K562 (cell line): ENCODE measurements at regions not wholly inside any gene's neighbourhood (a gene's known extent, or its start where the extent isn't known, plus 50 kb on each side); places are given as distances from the start of the nearest gene placed in this dataset.

Source experiments
- ATAC-seq: fragments of 200-7000 bp; cut with Tn5 transposase; 3 replicates; pipeline ENCODE4 v1.9.1; 2020; ENCODE audit warnings: moderate library complexity
- BruUV-seq: library from RNA; stranded (reverse); fragments of 400-500 nt; replicated peaks from 2 replicates; lab custom pipeline; 2021; lab: Mats Ljungman, UMichigan
- CTCF ChIA-PET: fragments of 300-600 bp; formaldehyde crosslinking; extraction: SDS; loops from one replicate; lab custom pipeline; 2021; ENCODE audit warnings: low intra/inter-chr PET ratio; lab: Yijun Ruan, JAX
- POLR2A ChIA-PET: fragments of 300-600, 350-650 bp; sonication (Branson Sonifier 250); formaldehyde crosslinking; extraction: SDS; loops from one replicate; lab custom pipeline; 2021; ENCODE audit warnings: antibody characterized with exemption, inconsistent platforms; lab: Yijun Ruan, JAX
- DNase-seq, 4 experiments: peaks; one replicate each; pipeline versions ENCODE4 v3.0.0 to v3.0.0-alpha.2; 2011 to 2018; ENCODE audit warnings: low spot score in 3 of 4, mixed read lengths in 3 of 4; ENCODE audit errors: extremely low read depth in 1 of 4
- FAIRE-seq: peaks from 2 replicates; lab custom pipeline; 2011; peaks lifted over from hg19 to GRCh38; lab: Jason Lieb, UNC
- H2AFZ ChIP-seq: 2 replicates; pipeline ENCODE4 v1.6.0; 2011; ENCODE audit warnings: low read depth, low read length, control low read depth, inconsistent platforms
- H3K27ac ChIP-seq: fragments of 200-600 bp; 3 replicates; pipeline ENCODE4 v1.8.0; 2011; ENCODE audit warnings: low read depth, mild to moderate bottlenecking, control low read depth, inconsistent platforms, low read length, moderate library complexity, mixed read lengths; ENCODE audit errors: extremely low read depth
- H3K27me3 ChIP-seq, 2 experiments: fragments of 300-600 bp in 1 of 2; 2 replicates in 1 of 2; 3 replicates in 1 of 2; pipeline versions ENCODE4 v1.6.0 to v1.8.0; 2011; ENCODE audit warnings: inconsistent platforms in 2 of 2, low read length in 2 of 2, mild to moderate bottlenecking in 1 of 2, mixed read lengths in 1 of 2, moderate library complexity in 1 of 2; ENCODE audit not compliant: control insufficient read depth in 2 of 2, insufficient read depth in 2 of 2
- H3K36me3 ChIP-seq: fragments of 300-600 bp; 3 replicates; pipeline ENCODE4 v1.8.0; 2011; ENCODE audit warnings: mild to moderate bottlenecking, low read length, inconsistent platforms; ENCODE audit not compliant: control insufficient read depth, insufficient read depth
- H3K4me1 ChIP-seq, 2 experiments: fragments of 200-600 bp in 1 of 2; replicated peaks in 1 of 2; 2 replicates in 1 of 2; 3 replicates in 1 of 2; pipeline versions ENCODE4 v1.5.1 to v1.8.0; 2011; ENCODE audit warnings: inconsistent platforms in 2 of 2, low read length in 2 of 2, mild to moderate bottlenecking in 1 of 2, mixed read lengths in 1 of 2, moderate library complexity in 1 of 2; ENCODE audit not compliant: control insufficient read depth in 2 of 2, insufficient read depth in 2 of 2
- H3K4me2 ChIP-seq: 2 replicates; pipeline ENCODE4 v1.6.1; 2011; ENCODE audit warnings: low read length, control low read depth, inconsistent platforms, mixed read lengths; ENCODE audit not compliant: insufficient read depth
- H3K4me3 ChIP-seq: fragments of 200-600 bp; sonication (generic), shearing (Covaris generic); 2 replicates; pipeline ENCODE4 v1.5.1; 2016; ENCODE audit warnings: control low read depth, inconsistent platforms
- H3K79me2 ChIP-seq: fragments of 200-600 bp; 3 replicates; pipeline ENCODE4 v1.8.0; 2011; ENCODE audit warnings: low read length, inconsistent platforms; ENCODE audit not compliant: control insufficient read depth, insufficient read depth
- H3K9ac ChIP-seq, 2 experiments: 2 replicates each; pipeline versions ENCODE4 v1.6.0 to v1.6.1; 2011; ENCODE audit warnings: low read depth in 2 of 2, low read length in 2 of 2, control low read depth in 1 of 2, inconsistent platforms in 1 of 2, mild to moderate bottlenecking in 1 of 2, mixed read lengths in 1 of 2; ENCODE audit not compliant: insufficient read depth in 1 of 2
- H3K9me1 ChIP-seq: one replicate; pipeline ENCODE4 v1.6.0; 2011; ENCODE audit warnings: inconsistent platforms, mild to moderate bottlenecking, low read length, moderate library complexity; ENCODE audit not compliant: control insufficient read depth, insufficient read depth
- H3K9me3 ChIP-seq: replicated peaks from 2 replicates; pipeline ENCODE4 v1.5.1; 2011; ENCODE audit warnings: low read depth, low read length, inconsistent platforms; ENCODE audit not compliant: control insufficient read depth, insufficient read depth
- H4K20me1 ChIP-seq: replicated peaks from 2 replicates; pipeline ENCODE4 v1.6.1; 2011; ENCODE audit warnings: low read length, inconsistent platforms, mixed read lengths; ENCODE audit not compliant: control insufficient read depth, insufficient read depth
- HDAC1 ChIP-seq, 2 experiments: fragments of 450-650 bp; IDR thresholded peaks; 2 replicates each; pipeline ENCODE4 v1.6.1; 2016 to 2017; ENCODE audit warnings: inconsistent platforms in 1 of 2, mild to moderate bottlenecking in 1 of 2, moderate library complexity in 1 of 2
- KDM2B ChIP-seq: fragments of 250-450 bp; sonication (Bioruptor Pico); IDR thresholded peaks from 2 replicates; pipeline ENCODE4 v1.8.0; 2021; ENCODE audit warnings: mild to moderate bottlenecking, moderate library complexity
- KDM4B ChIP-seq, 2 experiments: fragments of 450-650 bp in 1 of 2; sonication (generic) in 1 of 2; IDR thresholded peaks; 2 replicates each; pipeline ENCODE4 v1.6.1; 2016 to 2017; ENCODE audit warnings: borderline replicate concordance in 2 of 2, antibody characterized with exemption in 1 of 2, low read depth in 1 of 2, mild to moderate bottlenecking in 1 of 2
- PTBP1 ChIP-seq: fragments of 200-400 bp; formaldehyde crosslinking; IDR thresholded peaks from 2 replicates; pipeline ENCODE4 v1.6.1; 2017; ENCODE audit warnings: low read depth, low read length
- RNF219 ChIP-seq: fragments of 250-450 bp; sonication (Bioruptor Pico); IDR thresholded peaks from 2 replicates; pipeline ENCODE4 v1.5.0; 2022; ENCODE audit warnings: mild to moderate bottlenecking
- SAFB2 ChIP-seq: fragments of 200-400 bp; formaldehyde crosslinking; IDR thresholded peaks from 2 replicates; pipeline ENCODE4 v1.6.1; 2018; ENCODE audit warnings: borderline replicate concordance, low read length, low read depth, moderate library complexity; ENCODE audit not compliant: severe bottlenecking
- SIRT6 ChIP-seq: IDR thresholded peaks from one replicate; pipeline ENCODE4 v1.6.1; 2012; ENCODE audit warnings: low read depth, mild to moderate bottlenecking, control low read depth, inconsistent platforms, low read length, moderate library complexity
- SP2 ChIP-seq: IDR thresholded peaks from 2 replicates; pipeline ENCODE4 v1.6.1; 2011; ENCODE audit warnings: mild to moderate bottlenecking, low read depth, low read length, moderate library complexity; ENCODE audit not compliant: poor library complexity, severe bottlenecking; ENCODE audit errors: extremely low read depth
- ZBTB49 ChIP-seq: sonication (generic); formaldehyde crosslinking; IDR thresholded peaks from 2 replicates; pipeline ENCODE4 v1.8.0; 2022; ENCODE audit warnings: missing genetic modification reagents, mild to moderate bottlenecking, borderline replicate concordance
- ZNF133 ChIP-seq: fragments of 250-450 bp; sonication (Bioruptor Pico); IDR thresholded peaks from 2 replicates; pipeline ENCODE4 v1.4.0; 2020; ENCODE audit warnings: mild to moderate bottlenecking
- ZNF436 ChIP-seq: fragments of 250-450, 450-650 bp; sonication (Bioruptor Pico); formaldehyde crosslinking; IDR thresholded peaks from 2 replicates; pipeline ENCODE4 v1.7.0; 2020; ENCODE audit warnings: mild to moderate bottlenecking
- WGBS: fragments of 100-300 bp; shearing (Covaris generic); methylation state at CpG from one replicate; pipeline ENCODE4 v1.1.6; 2016; ENCODE audit warnings: low coverage, mixed read lengths; ENCODE audit not compliant: insufficient coverage; ENCODE audit errors: missing lambda C conversion rate; 5-methylcytosine and 5-hydroxymethylcytosine counted together
- in situ Hi-C: fragments of 300-500 bp; cut with MboI; formaldehyde crosslinking; loops from 4 replicates; pipeline ENCODE4 v1.15.0; 2018; ENCODE audit warnings: inconsistent platforms, mixed read lengths
- intact Hi-C: fragments of 100-400 bp; cut with micrococcal nuclease; formaldehyde crosslinking; loops from 2 replicates; pipeline ENCODE4 v1.14.2; 2022

- TF ChIP-seq PTBP1 (no peak), SAFB2 (no peak), SP2 (no peak), ZNF133 (CRISPR knock-in tag) (no peak), KDM2B (CRISPR knock-in tag) (no peak)
- Histone ChIP-seq H3K9ac (no peak overlapping the region), H3K36me3 (no peaks in the 10 kb centered on the region), H3K4me1 (no peaks in the 10 kb centered on the region), H3K27ac (no peak overlapping the region), H2AFZ (no peak overlapping the region), H4K20me1 (no peaks in the 10 kb centered on the region), H3K79me2 (no peaks in the 10 kb centered on the region), H3K9me3 (no peaks in the 10 kb centered on the region), H3K4me2 (no peak overlapping the region), H3K27me3 (no peaks in the 10 kb centered on the region), H3K4me3 (no peak overlapping the region), H3K9me1 (no peaks in the 10 kb centered on the region)
- ATAC-seq (no peak), DNase-seq (no peak), FAIRE-seq (no peak)
- no TSS peak for BruUV-seq
- intact Hi-C loops, result no loop called here
- ChIA-PET POLR2A (no interaction called here), CTCF (no interaction called here)
- 1% methylated on average over 6 of the region's 6 CpGs for WGBS
- in situ Hi-C loops, result no loop called here
Observed at GRCh38 chr4:13953083-13953482, 325.6 kb upstream of the BOD1L1 start.

- in situ Hi-C loops, result no loop called here
- 2% methylated on average over 7 of the region's 7 CpGs for WGBS
- no peak for ATAC-seq
- no peak overlapping the region for H3K4me2 ChIP-seq
- no peaks in the 10 kb centered on the region for H3K27me3 ChIP-seq
- H4K20me1 ChIP-seq, result no peaks in the 10 kb centered on the region
- no peaks in the 10 kb centered on the region for H3K4me1 ChIP-seq
- BruUV-seq, result no TSS peak
- no peaks in the 10 kb centered on the region for H3K36me3 ChIP-seq
- H2AFZ ChIP-seq, result no peak overlapping the region
- FAIRE-seq, result no peak
- H3K9ac ChIP-seq, result no peak overlapping the region
- CTCF ChIA-PET, result no interaction called here
- H3K79me2 ChIP-seq, result no peaks in the 10 kb centered on the region
- POLR2A ChIA-PET, result no interaction called here
- H3K9me3 ChIP-seq, result no peaks in the 10 kb centered on the region
- intact Hi-C loops, result no loop called here
- H3K27ac ChIP-seq, result no peak overlapping the region
- H3K9me1 ChIP-seq, result no peaks in the 10 kb centered on the region
- H3K4me3 ChIP-seq, result no peak overlapping the region
- DNase-seq, result no peak
- TF ChIP-seq ZNF436 (no peak), HDAC1 (IDR thresholded peaks at IDR 0.05) (no peak), ZBTB49 (CRISPR knock-in tag) (no peak), PTBP1 (no peak), KDM4B (IDR thresholded peaks at IDR 0.05; ENCODE audit: borderline replicate concordance in 2 of 2, low read depth in 1 of 2) (no peak), RNF219 (no peak), SIRT6 (no peak)
Observed at GRCh38 chr4:13955551-13955950, 328.0 kb upstream of the BOD1L1 start.
